Skeletal muscle tissue (tissue), 3 donors: ENCODE measurements at regions not wholly inside any gene's neighbourhood (a gene's known extent, or its start where the extent isn't known, plus 50 kb on each side); places are given as distances from the start of the nearest gene placed in this dataset.

Experiments used
- H3K27ac ChIP-seq: one replicate; pipeline ENCODE4 v1.7.0; 2013; ENCODE audit warnings: mild to moderate bottlenecking, low read depth, low read length, inconsistent platforms
- H3K27me3 ChIP-seq, 3 donors: one replicate each; pipeline ENCODE4 v1.7.0; 2013; ENCODE audit warnings: low read length in 3 of 3; ENCODE audit not compliant: control insufficient read depth in 3 of 3, insufficient read depth in 3 of 3
- H3K36me3 ChIP-seq, 3 donors: one replicate each; pipeline ENCODE4 v1.7.0; 2013; ENCODE audit warnings: low read length in 3 of 3; ENCODE audit not compliant: control insufficient read depth in 3 of 3, insufficient read depth in 3 of 3
- H3K4me1 ChIP-seq, 3 donors: one replicate each; pipeline ENCODE4 v1.7.0; 2013; ENCODE audit warnings: low read length in 3 of 3, mild to moderate bottlenecking in 3 of 3; ENCODE audit not compliant: control insufficient read depth in 3 of 3, insufficient read depth in 3 of 3
- H3K4me3 ChIP-seq, 3 donors: one replicate each; pipeline ENCODE4 v1.7.0; 2013; ENCODE audit warnings: low read length in 3 of 3
- H3K9ac ChIP-seq, 3 donors: one replicate each; pipeline ENCODE4 v1.7.0; 2013; ENCODE audit warnings: low read length in 3 of 3, mild to moderate bottlenecking in 3 of 3, moderate library complexity in 2 of 3, low read depth in 1 of 3
- H3K9me3 ChIP-seq, 3 donors: one replicate each; pipeline ENCODE4 v1.7.0; 2013; ENCODE audit warnings: low read length in 3 of 3; ENCODE audit not compliant: control insufficient read depth in 3 of 3
- donor health status: Osteomylitis.

DNA sequence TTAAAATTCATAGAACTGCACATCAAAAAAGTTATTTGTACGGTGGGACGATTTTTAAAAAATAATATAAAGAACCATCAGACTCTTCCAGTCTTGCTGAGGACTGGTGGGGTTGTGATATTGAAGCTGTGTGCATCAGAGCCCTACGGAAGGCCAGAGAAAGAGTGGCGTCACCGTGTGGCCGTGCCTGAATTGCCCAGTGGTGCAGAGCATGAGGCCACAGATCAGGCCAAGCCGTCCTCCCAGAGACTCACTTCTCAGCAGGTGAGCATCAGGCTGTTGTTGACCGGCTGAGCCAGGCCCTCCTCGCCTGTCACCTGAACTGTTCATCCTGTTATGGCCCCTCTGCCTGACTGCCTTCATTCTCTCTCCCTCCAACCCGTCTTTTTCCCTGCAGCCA lies 1013.9 kb downstream of the TBC1D22A start:
- Histone ChIP-seq H3K4me1 (no peaks in the 10 kb centered on the region), H3K4me3 (no peak overlapping the region), H3K27ac (no peak overlapping the region), H3K9ac (no peak overlapping the region), H3K27me3 (peaks cover 0 to 22% (median 8%) of the 10 kb centered on the region in 3 donors), H3K36me3 (no peaks in the 10 kb centered on the region), H3K9me3 (peaks cover 0 to 3% (median 0%) of the 10 kb centered on the region in 3 donors)

DNA sequence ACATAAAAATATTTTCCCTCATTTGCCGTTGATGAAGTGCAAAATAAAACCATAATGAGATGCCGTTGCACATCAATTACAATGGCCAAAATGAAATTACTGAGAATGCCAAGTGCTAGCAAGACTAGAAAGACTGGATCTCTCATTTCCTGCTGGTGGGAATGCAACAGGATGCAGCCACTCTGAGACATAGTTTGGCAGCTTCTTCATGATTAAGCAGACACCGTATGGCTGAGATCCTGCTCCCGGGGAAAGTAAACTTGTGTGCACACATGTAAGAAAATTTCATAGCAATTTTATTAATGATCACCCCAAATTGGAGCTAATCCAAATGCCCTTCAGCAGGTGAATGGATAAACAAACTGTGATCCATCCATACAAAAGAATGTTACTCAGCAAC lies 1013.2 kb downstream of the TBC1D22A start:
- no peaks in the 10 kb centered on the region for H3K9me3 ChIP-seq
- H3K27me3 ChIP-seq = peaks cover 0 to 18% (median 3%) of the 10 kb centered on the region in 3 donors
- H3K4me3 ChIP-seq = no peak overlapping the region
- H3K4me1 ChIP-seq = no peaks in the 10 kb centered on the region
- no peak overlapping the region for H3K27ac ChIP-seq
- no peak overlapping the region for H3K9ac ChIP-seq
- no peaks in the 10 kb centered on the region for H3K36me3 ChIP-seq

DNA sequence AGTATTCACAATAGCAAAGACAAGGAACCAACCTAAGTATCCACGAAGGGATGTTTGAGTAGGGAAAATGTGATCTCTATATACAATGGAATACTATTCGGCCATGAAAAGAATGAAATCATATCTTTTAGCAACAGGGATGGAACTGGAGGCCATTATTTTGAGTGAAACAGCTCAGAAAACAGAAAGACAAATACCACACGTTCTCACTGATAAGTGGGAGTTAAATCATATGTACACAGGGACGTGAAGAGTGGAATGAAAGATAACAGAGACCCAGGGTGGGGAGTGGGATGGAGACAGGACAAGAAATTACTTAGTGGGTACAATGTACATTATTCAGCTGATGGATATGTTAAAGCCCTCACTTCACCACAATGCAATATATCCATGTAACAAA lies 1012.7 kb downstream of the TBC1D22A start:
- H3K9ac ChIP-seq = no peak overlapping the region
- no peaks in the 10 kb centered on the region for H3K9me3 ChIP-seq
- H3K36me3 ChIP-seq = no peaks in the 10 kb centered on the region
- H3K27ac ChIP-seq = no peak overlapping the region
- H3K4me3 ChIP-seq = no peak overlapping the region
- peaks cover 0 to 13% (median under 1%) of the 10 kb centered on the region in 3 donors for H3K27me3 ChIP-seq
- no peaks in the 10 kb centered on the region for H3K4me1 ChIP-seq

DNA sequence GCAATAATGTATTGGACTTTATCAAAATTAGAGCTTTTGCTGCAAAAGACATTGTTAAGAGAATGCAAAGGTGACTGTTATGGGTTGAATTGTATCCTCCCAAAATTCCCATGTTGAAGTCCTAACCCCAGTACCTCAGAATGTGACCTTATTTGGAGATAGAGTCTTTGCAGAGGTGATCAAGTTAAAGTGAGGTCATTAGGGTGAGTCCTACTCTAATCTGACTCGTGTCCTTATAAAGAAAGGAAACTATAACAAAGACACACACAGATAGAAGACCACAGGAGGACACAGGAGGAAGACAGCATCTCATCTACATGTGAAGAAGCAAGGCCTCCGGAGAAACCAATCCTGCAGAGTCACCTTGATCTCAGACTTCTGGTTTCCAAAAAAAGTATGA lies 1011.2 kb downstream of the TBC1D22A start:
- Histone ChIP-seq H3K27ac (no peak overlapping the region), H3K4me3 (no peak overlapping the region), H3K36me3 (no peaks in the 10 kb centered on the region), H3K4me1 (no peaks in the 10 kb centered on the region), H3K9ac (no peak overlapping the region), H3K27me3 (peaks cover 0 to 7% (median 0%) of the 10 kb centered on the region in 3 donors), H3K9me3 (no peaks in the 10 kb centered on the region)

DNA sequence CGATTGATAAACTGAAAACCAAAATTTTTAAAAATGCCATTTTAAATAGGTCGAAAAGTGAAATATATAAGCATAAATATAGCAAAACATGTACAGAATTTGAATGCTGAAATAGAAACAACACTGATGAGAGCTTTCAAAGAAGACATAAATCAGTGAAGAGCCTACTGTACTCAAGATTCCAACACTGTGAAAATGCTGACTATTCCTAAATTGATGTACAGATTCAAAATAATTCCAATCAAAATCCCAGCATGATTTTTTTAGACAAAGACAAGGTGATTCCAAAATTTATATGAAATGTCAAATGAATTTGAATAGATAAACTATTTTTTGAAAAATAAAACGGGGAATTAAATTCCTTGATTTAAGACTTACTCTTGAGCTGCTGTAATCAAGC lies 1010.4 kb downstream of the TBC1D22A start:
- Histone ChIP-seq H3K36me3 (no peaks in the 10 kb centered on the region), H3K27me3 (no peaks in the 10 kb centered on the region), H3K4me3 (no peak overlapping the region), H3K9me3 (no peaks in the 10 kb centered on the region), H3K4me1 (no peaks in the 10 kb centered on the region), H3K27ac (no peak overlapping the region), H3K9ac (no peak overlapping the region)

- Histone ChIP-seq H3K27ac (no peak overlapping the region), H3K27me3 (peaks cover 0 to 15% (median 11%) of the 10 kb centered on the region in 3 donors), H3K36me3 (no peaks in the 10 kb centered on the region), H3K4me3 (no peak overlapping the region), H3K9me3 (no peaks in the 10 kb centered on the region), H3K9ac (no peak overlapping the region), H3K4me1 (no peaks in the 10 kb centered on the region)
These were observed 1007.2 kb downstream of the TBC1D22A start for GRCh38 chr22:47769652-47770051.

- H3K27ac ChIP-seq = no peak overlapping the region
- H3K9ac ChIP-seq = no peak overlapping the region
- H3K9me3 ChIP-seq = no peaks in the 10 kb centered on the region
- no peaks in the 10 kb centered on the region for H3K36me3 ChIP-seq
- H3K4me1 ChIP-seq = no peaks in the 10 kb centered on the region
- peaks cover 0 to 18% (median 14%) of the 10 kb centered on the region in 3 donors for H3K27me3 ChIP-seq
- no peak overlapping the region for H3K4me3 ChIP-seq
These were observed 1005.6 kb downstream of the TBC1D22A start for GRCh38 chr22:47768027-47768426.

DNA sequence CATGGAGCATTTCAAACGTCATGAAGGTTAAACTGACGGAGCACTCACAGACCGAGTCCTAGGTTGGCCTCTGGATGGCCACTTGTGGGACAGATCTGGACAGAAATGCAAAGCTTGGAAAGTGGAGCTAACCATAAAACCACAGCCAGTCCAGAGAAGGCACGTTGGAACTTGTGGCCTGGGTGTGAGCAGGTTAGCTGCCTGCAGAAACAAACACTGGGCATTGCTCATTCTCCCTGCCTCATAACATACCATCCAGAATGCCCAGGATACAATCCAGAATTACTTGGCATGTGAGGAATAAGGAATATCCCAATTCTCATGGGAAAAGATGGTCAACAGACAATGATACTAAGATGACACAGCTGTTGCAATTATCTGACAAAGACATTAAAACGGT lies 1005.0 kb downstream of the TBC1D22A start:
- Histone ChIP-seq H3K27ac (no peak overlapping the region), H3K36me3 (no peaks in the 10 kb centered on the region), H3K4me1 (no peaks in the 10 kb centered on the region), H3K9ac (no peak overlapping the region), H3K9me3 (no peaks in the 10 kb centered on the region), H3K4me3 (no peak overlapping the region), H3K27me3 (peaks cover 0 to 18% (median 14%) of the 10 kb centered on the region in 3 donors)

DNA sequence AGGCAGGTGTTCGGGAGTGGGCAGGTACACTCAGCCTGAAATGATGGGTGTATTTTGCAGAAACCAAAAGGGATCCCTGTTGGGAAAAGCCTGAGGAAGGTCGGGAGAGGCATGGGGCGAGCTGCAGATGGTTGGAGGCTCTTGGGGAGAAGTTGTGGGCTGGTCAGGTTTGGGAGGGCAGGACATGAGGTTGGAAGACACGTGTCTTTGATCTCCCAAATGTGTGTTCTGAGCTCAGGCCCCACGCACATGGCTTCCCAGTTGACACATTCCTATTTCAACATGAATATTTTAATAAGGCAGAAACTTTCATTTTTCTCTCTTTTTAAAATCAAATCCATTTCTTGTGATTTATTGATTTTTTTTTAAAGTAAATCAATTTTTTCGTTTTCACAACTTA lies 1003.3 kb downstream of the TBC1D22A start:
- no peak overlapping the region for H3K4me3 ChIP-seq
- H3K27me3 ChIP-seq = peaks cover 0 to 27% (median 14%) of the 10 kb centered on the region in 3 donors

GRCh38 chr22:47762141-47762540 lies 999.7 kb downstream of the TBC1D22A start:
- Histone ChIP-seq H3K4me3 (no peak overlapping the region), H3K36me3 (no peaks in the 10 kb centered on the region), H3K9me3 (no peaks in the 10 kb centered on the region)

More for the DNA sequence above, 1003.3 kb downstream of the TBC1D22A start:
- Histone ChIP-seq H3K9ac (no peak overlapping the region), H3K27ac (no peak overlapping the region), H3K9me3 (no peaks in the 10 kb centered on the region), H3K4me1 (no peaks in the 10 kb centered on the region), H3K36me3 (no peaks in the 10 kb centered on the region)

DNA sequence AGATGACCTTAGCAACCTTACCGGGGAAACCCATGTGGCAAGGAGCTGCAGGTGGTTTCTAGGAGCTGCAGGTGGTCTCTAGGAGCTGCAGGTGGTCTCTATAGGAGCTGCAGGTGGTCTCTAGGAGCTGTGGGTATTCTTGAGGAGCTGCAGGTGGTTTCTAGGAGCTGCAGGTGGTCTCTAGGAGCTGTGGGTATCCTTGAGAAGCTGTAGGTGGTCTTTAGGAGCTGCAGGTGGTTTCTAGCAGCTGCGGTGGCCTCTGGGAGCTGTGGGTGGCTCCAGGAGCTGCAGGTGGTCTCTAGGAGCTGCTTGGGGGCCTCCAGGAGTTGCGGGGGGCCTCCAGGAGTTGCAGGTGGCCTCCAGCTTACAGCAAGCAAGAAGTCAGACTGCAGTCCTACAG lies 997.5 kb downstream of the TBC1D22A start:
- Histone ChIP-seq H3K9me3 (no peaks in the 10 kb centered on the region), H3K4me1 (no peaks in the 10 kb centered on the region), H3K36me3 (no peaks in the 10 kb centered on the region), H3K27ac (no peak overlapping the region), H3K9ac (no peak overlapping the region), H3K27me3 (peaks cover 0 to 18% (median 3%) of the 10 kb centered on the region in 3 donors), H3K4me3 (no peak overlapping the region)

More at GRCh38 chr22:47762141-47762540, 999.7 kb downstream of the TBC1D22A start:
- no peaks in the 10 kb centered on the region for H3K4me1 ChIP-seq
- no peak overlapping the region for H3K27ac ChIP-seq
- H3K9ac ChIP-seq = no peak overlapping the region
- H3K27me3 ChIP-seq = peaks cover 0 to 30% (median 10%) of the 10 kb centered on the region in 3 donors
